Brain pericyte (primary cell): ENCODE measurements at regions not wholly inside any gene's neighbourhood (a gene's known extent, or its start where the extent isn't known, plus 50 kb on each side); places are given as distances from the start of the nearest gene placed in this dataset.
"Not testable (repeated sequence)": the region's sequence is repeated elsewhere in the genome, so short reads cannot be mapped to it uniquely, and the experiment has no call there.

Experiments
- DNase-seq: peaks from one replicate; pipeline ENCODE4 v3.0.0-alpha.2; 2012; ENCODE audit warnings: low read depth, low spot score

DNA sequence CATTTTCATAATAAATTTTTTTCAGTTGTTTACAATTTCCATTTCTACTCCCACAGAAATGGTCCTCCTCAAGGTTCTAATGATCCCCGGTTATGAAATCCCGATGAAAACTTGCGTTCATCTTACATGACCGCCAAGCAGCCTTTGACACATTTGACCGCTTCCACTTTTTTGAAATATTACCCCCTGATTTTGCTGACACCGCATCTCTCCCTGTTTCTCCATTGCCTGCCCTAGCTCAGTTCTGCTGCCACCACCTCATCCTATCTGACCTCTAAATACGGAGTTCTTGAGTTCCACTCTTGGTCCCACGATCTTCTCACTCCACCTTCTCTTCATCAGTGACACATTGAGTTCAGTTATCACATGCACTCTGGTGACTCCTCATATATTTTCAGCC lies 74.1 kb downstream of the SLC35B3 start:
- DNase-seq: no peak

DNA sequence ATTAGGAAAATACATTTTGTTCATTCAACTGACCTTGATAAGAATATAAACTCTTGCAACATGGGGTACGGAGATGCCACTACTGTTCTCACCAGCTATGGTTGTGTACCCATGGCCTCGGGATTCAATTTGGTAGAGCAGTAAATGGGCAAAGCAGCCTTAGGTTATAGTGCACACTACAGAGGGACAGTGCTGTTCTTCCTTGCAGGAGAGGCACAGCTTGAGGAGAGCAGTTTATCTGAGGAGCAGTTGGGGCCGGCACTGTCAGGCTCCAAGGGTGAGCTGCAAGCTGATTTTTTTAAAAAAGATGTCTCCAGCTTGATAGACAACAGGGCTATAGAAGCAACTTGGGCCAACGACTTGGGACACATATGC lies 82.4 kb downstream of the SLC35B3 start:
- DNase-seq: no peak

DNA sequence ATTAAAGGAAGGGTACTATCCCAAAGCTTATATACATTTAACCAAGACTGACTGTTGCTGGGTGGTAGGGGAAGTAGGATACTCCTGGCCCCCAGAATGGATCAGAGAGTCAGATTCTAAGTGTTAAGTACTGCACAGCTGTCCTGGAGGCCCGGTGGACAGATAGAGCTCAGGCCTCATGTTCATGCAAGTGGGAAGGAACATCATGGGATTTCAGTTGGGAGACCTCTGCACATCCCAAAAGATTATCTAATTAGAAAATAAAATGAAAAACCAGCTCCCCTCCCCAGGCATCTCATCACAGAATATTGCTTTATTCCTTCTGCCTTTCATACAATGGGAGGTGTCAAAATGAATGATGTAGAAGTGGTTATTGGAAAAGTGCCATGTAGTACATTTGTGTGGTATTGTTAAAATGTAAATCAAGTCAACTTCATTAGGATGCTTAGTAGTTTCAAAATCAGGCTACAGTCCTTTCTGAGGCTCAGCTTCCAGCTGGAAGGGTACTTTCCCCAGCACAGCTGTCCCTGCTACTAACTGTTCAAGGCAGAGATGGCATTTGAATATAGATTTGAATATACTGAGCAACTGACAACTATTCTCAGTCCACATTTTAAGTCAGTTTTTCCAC lies 82.9 kb downstream of the SLC35B3 start:
- DNase-seq: no peak

DNA sequence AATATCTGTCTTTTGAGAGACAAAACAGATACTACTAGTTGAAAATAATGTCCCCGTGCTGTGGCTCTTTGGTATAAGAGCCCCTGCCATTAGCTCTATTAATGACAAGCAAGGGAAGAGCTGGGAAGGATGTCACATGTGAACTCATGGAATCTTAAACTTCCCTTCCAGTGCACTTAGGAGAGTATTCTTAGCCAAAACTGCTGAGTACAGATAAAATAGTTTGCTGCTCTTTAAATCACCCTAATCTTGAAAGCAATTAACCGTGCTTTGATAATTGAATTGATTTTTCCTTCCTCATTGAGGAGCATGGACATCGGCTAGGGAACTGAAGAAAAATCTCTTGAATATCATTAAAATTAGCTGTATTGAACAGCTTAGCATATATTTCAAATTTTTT lies 91.7 kb downstream of the SLC35B3 start:
- DNase-seq: no peak

DNA sequence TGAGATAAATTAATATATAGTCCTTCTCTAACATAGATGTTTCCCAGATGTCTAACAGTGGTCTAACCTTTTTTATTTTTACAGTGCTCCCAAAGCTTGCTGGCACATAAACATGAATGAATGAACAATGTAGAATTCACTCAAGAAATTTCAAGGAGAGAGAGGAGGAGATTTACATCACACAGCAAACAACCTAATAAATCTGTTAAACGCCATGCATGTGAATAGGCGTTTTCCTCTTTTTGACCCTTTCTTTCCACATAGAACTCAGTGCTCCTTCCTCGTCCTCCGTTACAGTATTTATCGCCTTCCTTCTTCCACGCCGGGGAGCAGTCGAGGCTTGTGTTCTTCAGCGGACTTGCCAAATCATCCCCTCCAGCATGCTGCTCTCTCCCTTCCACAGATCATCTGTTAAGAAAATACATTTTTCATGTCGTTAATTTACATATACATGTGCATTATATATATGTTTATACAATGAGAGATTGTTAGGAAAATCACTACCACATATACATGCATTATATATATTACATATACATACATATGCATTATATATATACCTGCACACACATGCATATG lies 93.0 kb downstream of the SLC35B3 start:
- no peak for DNase-seq

DNA sequence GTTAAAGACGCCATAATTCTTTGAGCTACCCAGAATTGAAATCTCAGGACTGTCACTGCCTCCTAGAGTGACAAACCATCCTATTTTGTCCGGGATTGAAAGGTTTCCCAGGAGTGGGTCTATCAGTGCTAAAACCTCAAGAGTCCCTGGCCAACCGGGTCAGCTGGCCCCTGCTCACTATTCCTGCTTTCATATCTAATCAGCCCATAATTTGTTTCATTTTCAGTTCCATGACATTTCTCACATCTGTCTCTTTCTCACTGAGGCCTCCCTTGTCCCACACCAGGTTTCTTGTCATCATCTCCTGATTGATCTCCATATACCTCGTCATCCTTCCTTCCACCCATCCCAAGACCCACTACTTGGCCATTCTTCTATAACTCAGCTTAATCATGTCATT lies 98.2 kb downstream of the SLC35B3 start:
- DNase-seq: no peak

DNA sequence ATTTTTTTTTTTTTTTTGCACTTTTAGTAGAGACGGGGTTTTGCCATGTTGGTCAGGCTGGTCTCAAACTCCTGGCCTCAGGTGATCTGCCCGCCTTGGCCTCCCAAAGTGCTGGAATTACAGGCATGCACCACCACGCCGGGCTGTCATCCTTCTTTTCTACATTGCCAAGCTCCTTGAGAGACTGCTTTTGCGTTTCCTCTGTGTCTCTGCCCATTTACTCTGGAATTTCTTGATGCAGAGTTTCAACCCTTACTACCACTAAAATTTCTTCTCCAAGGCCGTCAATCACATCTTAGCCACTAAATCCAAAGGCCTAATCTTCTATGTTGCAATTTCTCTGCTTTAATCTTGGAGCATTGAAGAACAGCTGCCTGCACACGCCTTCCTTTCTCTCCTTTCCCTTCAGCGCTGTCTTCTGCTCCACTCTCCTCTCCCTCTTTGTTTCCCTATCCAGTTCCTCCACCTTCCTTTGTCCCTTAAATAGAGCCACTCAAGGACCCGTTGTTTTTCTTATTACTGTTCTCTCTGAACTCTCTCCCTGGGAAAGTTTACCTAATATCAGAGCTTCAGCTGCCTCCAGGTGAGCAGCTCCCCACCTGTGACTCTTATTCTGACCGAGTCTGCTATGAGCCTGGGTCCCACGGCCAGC lies 98.8 kb downstream of the SLC35B3 start:
- DNase-seq: no peak

DNA sequence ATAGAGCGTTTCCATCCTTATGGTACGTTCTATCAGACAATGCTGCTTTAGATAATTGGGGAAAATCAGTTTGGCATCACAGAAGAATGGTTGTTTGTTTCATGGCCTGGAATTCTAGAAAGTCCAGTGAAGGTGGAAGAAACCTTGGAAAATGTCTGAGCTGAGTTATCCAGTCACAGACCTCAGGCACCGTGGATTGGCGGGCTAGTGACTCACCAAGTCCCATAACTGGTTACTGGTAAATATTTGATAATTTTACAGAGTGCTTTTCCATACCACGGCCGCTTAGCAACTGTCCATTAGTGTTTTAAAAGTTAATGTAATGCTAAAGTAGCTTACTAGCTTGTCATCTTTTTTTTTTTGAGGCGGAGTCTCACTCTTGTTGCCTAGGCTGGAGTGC lies 99.4 kb downstream of the SLC35B3 start:
- no peak for DNase-seq

DNA sequence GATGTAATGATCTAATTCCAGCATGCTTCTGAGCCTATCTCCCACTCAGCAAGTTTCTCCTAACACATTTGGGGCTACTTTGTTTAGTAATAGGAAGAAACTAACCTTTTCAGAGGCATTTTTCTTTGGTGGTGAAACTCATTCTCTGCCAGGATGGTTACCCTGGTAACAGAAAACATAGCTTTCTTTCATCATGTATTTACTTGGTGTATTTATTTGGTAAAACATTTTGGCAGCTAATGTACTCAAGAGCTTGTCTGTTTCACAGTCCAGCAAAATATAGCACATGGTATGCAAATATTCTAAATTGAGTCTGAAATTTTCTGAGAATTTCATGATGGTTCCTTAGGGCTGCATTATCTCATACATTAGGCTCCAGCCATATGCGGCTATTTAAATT lies 100.0 kb downstream of the SLC35B3 start:
- no peak for DNase-seq

DNA sequence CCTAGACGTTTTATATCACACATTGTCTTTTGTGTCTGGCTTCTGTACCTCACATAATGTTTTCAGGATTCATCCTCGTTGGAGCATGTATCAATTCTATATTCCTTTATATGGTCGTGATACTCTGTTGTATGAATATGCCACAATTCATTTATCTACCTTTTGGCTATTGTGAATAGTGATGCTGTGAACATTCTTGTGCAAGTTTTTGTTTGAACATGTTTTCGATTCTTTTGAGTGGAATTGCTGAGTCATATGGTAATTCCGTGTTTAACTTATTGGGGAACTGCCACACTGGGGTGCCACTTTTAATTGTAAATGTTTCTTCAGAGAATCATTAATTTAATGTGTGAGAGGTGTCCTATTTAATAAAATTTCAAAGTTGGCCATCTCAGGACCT lies 101.2 kb downstream of the SLC35B3 start:
- no peak for DNase-seq

DNA sequence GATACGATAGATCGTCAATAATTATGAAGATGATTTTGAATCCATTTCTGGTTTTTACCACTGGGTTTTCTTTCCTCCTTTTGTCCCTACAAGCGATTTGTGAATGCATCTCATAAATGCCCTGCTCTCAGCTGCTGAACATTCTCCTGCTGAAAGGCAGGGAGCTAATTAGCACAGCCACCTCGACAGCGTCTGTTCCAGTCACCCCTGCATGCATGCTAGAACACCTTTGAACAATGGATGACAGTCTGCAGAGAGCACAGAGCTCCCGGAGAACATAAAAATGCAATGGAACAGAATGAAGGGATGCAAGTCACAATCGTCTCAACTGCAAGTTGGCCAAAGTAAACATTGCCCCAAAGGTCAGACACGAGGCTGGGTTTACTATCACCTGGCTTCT lies 105.8 kb downstream of the SLC35B3 start:
- no peak for DNase-seq

DNA sequence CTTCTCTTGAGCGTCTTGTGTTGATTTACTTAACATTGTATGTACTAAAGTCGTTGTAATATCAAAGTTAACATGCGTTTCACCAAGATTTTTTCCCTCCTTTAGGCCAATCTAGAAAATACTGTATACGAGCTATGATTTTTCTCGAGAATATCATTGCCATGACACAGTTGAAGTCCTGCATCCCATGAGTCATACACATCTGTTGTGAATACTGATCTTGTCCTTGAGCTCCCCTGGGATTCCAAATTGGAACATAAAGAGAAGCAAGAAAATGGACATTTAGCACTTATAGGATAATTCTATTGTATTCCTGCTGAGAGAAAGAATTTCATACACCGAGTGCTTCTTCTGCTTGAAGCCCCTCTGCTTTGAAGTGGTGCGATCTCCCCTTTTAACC lies 109.6 kb downstream of the SLC35B3 start:
- DNase-seq: no peak

DNA sequence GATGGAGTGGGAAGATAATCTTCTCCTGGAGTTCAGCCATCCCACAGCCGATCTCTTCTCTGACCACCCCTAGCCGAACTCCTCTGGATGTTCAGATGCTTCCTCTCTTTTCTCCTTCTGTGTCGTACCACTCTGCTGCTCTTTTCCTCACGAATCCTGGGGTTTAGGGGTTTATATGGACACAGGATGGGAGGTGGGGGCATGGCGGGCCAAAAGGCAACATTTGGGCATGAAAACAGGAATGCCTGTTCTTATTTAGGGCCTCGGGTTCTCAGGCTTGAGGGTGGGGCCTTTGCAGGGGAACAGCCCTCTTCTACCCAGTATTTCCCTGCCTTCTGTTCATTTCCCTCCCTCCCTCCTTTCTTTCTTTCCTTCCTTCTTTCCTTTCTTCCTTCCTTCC lies 112.7 kb downstream of the SLC35B3 start:
- no peak for DNase-seq

DNA sequence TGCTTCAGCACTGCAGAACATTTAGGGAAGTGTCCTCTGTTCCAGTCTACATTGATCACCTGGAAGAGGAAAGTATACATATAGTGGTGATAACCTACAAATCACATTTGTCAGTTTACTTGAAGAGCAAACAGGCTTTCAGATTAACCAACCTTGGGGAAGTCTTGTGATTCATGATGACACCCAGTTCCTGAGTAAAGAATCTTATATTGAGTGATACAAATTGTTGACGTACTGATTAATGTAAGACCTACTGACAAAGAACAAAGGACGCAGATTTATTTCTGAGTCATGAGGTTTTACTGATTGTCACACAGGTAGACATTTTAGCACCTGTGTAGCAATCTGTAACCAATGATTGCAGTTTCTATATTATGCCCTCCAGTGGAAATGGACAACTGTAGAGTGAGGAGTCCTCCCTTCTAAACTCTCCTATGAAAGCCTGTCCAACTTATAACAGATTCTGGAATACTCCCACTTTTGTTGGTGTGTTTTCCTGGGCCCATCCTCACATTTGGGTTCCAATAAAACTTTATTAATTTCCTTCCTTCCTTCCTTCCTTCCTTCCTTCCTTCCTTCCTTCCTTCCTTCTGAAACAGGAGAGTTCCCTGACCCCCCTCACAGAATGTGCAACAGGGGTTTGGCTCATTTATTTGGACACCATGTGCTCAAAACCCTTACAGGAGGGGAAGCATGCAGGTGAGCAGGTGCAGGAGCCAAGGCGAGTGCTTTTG lies 113.5 kb downstream of the SLC35B3 start:
- DNase-seq: no peak

DNA sequence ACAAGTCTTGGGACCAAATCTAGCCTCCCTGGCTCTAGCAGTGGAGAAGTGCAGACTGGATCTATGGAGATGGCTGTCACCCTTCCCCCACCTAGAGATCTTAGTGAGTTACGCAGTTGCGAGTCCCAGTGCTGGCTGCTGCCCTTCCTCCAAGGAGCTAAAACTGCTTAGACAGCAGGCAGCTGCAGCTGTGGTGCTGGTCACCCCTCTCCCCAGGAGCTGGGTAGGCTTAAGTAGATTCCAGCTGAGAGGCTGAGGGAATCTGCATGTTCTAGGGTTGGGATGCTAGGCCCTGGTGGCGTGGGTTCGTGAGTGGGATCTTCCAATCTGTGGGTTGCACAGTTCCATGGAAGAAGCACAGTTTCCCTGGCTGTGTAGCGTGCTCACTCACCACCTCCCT lies 120.2 kb downstream of the SLC35B3 start:
- DNase-seq: no peak

DNA sequence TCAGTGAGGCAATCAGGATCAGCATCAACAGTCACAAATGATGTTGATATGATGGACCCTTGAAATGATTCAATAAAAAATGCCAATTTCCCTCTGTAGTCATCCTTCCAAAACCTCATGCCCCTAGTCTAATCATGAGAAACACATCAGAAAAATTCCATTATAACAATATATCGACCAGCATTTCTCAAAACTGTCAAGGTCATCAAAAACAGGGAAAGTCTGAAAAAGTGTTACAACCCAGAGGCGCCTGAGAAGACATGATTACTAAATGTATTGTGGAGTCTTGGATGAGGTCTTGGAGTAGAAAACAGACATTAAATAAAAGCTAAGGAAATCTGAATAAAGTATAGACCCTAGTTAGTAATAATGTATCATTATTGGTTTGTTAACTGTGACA lies 133.8 kb downstream of the SLC35B3 start:
- no peak for DNase-seq

DNA sequence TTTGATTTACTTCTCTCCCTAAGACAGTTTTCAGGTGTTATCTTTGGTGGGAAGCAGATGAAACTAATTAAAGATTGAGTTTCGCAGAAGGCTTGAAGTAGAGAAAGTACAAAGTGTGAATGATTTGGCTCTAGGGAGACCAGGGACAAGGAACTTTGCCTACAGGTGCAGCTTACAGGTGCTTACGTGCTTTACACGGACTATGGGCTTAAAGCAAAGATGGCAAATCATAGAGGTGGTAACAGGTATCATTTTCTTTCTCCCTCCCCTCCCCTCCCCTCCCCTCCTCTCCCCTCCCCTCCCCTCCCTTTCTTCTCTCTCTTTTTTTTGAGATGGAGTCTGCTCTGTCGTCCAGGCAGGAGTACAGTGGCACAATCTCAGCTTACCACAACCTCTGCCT lies 136.3 kb downstream of the SLC35B3 start:
- DNase-seq: no peak

DNA sequence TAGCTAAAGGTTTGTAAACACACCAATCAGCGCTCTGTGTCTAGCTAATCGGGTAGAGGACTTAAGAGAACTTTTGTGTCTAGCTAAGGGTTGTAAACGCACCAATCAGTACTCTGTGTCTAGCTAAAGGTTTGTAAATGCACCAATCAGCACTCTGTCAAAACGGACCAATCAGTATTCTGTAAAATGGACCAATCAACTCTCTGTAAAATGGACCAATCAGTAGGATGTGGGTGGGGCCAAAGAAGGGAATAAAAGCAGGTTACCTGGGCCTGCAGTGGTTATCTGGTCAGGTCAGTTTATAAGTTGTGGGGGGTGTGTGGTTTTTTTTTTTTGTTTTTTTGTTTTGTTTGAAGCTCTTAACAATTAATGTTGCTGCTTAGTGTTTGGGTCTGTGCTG lies 152.4 kb downstream of the SLC35B3 start:
- DNase-seq: not testable (repeated sequence)

DNA sequence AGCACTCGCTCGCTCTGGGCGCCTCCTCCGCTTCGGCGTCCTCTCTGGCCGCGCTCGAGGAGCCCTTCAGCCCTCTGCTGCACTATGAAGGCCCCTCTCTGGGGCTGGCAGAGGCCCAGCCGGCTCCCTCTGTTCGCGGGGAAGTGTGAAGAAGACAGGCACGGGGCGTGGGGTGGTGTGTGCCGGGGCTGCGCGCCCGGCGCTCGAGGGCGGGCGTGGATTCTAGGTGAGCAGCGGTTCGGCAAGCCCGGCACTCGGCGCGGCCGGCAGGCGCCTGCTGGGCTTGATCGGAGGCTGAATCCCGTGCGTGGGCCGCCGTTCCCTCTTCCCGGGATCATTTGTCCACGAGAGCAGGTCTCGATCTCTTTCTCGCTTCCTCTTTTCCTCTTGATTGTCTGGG lies 153.0 kb downstream of the SLC35B3 start:
- DNase-seq: no peak

DNA sequence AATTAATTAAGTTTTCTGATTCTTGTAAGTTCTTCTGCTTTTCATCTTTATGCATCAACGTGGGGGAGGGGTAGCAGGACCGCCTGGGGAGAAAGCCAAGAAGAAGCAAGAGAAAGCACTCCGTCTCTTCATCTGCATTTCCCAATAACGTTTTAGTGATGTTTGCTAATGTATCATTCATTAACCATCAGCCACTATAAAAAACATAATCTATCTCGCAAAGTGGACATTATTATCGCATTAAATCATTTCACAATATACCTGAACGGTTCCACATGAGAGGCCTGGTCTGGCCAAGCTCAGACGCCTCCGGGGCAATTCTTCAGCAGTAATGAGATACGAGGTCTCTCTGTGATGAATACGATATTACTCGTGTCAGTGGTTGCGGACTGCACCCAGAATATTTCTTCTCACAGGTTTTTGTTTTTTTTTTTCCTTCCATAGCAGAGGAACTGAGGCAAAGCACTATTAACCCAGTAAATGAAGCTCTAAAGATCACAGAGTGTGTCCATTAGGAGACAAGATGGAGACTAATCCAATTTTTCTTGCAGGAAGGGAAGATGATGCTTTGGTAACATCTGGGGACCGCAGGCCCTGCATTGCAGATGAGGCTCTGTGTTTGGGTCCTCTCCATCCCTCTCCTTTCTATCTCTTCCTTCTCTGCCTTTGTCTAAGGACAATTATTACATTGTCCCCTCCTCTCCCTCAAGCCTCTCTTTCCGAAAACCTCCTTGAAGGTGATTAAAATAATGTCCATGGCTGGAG lies 156.1 kb downstream of the SLC35B3 start:
- no peak for DNase-seq

DNA sequence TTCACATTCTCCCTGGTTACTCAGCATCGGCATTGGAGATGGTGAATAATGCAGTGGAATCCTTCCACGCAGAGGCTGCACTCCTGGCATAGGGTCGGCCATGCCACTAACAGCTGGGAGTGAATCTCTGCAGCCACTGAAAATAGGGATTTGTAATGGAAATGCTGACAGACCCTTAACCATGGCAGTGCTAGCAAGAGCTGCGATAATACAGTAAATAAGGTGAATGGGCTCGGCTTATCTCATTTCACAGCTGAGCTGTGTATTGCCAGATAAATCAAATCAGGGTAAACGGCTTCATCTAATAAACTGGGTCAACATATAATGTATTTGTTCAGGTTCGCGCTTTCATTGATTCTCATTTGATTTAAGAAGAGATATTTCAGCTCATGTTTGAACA lies 156.8 kb downstream of the SLC35B3 start:
- DNase-seq: no peak

DNA sequence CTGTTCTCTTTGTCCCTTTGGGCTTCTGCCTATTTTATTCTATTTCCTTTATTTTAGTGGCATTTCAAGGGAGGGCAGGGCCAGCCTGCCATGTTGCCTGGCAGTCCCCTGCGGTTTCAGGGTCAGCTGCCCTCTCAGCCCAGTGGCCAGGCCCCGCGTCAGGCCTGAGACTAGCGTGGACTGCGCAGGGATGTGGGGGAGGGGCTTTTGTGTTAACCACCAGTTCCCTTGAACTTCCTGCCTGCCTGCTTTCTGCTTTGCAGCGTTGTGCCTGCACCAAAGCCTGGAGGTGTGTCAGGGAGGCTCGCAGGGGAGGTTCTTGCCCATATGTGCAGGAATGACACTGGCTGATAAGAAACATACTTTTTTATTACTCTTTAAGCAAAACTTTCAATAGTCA lies 157.6 kb downstream of the SLC35B3 start:
- DNase-seq: no peak
